Panc1 (cell line): ENCODE measurements at regions not wholly inside any gene's neighbourhood (a gene's known extent, or its start where the extent isn't known, plus 50 kb on each side); places are given as distances from the start of the nearest gene placed in this dataset.

Experiments used
- ATAC-seq: fragments of 200-7000 bp; cut with Tn5 transposase; 2 replicates; pipeline ENCODE4 v1.9.1; 2020; ENCODE audit warnings: mild to moderate bottlenecking, moderate library complexity
- BruUV-seq: library from RNA; stranded (reverse); fragments of 400-500 nt; replicated peaks from 2 replicates; lab custom pipeline; 2021; lab: Mats Ljungman, UMichigan
- CTCF ChIA-PET: fragments of 300-600 bp; sonication (Branson Sonifier 250); formaldehyde crosslinking; loops from one replicate; lab custom pipeline; 2022; ENCODE audit warnings: antibody characterized with exemption; lab: Charles Lee
- POLR2A ChIA-PET: fragments of 300-600 bp; sonication (Branson Sonifier 250); formaldehyde crosslinking; loops from one replicate; lab custom pipeline; 2022; ENCODE audit warnings: antibody characterized with exemption; lab: Charles Lee
- DNase-seq: peaks from one replicate; pipeline ENCODE4 v3.0.0-alpha.2; 2010; ENCODE audit warnings: low read depth, low spot score
- H3K27ac ChIP-seq: 2 replicates; pipeline ENCODE4 v1.5.1; 2011; ENCODE audit warnings: mild to moderate bottlenecking, low read length, inconsistent platforms
- H3K27me3 ChIP-seq: fragments of 200-500 bp; sonication (Bioruptor generic); 2 replicates; pipeline ENCODE4 v1.6.0; 2014; ENCODE audit warnings: low read length, inconsistent platforms; ENCODE audit not compliant: control insufficient read depth, insufficient read depth
- H3K36me3 ChIP-seq: fragments of 200-500 bp; sonication (Bioruptor generic); 2 replicates; pipeline ENCODE4 v1.5.1; 2014; ENCODE audit warnings: inconsistent platforms, mild to moderate bottlenecking, low read length, moderate library complexity; ENCODE audit not compliant: control insufficient read depth, insufficient read depth
- H3K4me1 ChIP-seq: 2 replicates; pipeline ENCODE4 v1.5.1; 2011; ENCODE audit warnings: inconsistent platforms, mild to moderate bottlenecking, low read length, moderate library complexity; ENCODE audit not compliant: control insufficient read depth, insufficient read depth
- H3K4me3 ChIP-seq, 2 experiments: 2 replicates each; pipeline ENCODE4 v1.5.1; 2011 to 2012; ENCODE audit warnings: low read depth in 2 of 2, low read length in 2 of 2, mild to moderate bottlenecking in 2 of 2, inconsistent platforms in 1 of 2, moderate library complexity in 1 of 2
- H3K9me3 ChIP-seq: fragments of 200-500 bp; sonication (Bioruptor generic); 2 replicates; pipeline ENCODE4 v1.5.1; 2014; ENCODE audit warnings: low read depth, mild to moderate bottlenecking, inconsistent platforms, low read length, moderate library complexity; ENCODE audit not compliant: control insufficient read depth, insufficient read depth
- CTCF ChIP-seq: fragments of 450-650 bp; IDR thresholded peaks from 2 replicates; pipeline ENCODE4 v1.5.1; 2017; ENCODE audit warnings: mild to moderate bottlenecking
- POLR2AphosphoS5 ChIP-seq: IDR thresholded peaks from 2 replicates; pipeline ENCODE4 v1.6.1; 2012; ENCODE audit warnings: mild to moderate bottlenecking, low read depth, low read length, moderate library complexity
- REST ChIP-seq, 2 experiments: IDR thresholded peaks; 2 replicates each; pipeline ENCODE4 v1.6.1; 2011 to 2012; ENCODE audit warnings: low read depth in 2 of 2, control low read depth in 1 of 2, low read length in 1 of 2, mild to moderate bottlenecking in 1 of 2, moderate library complexity in 1 of 2; ENCODE audit not compliant: insufficient read depth in 1 of 2
- SIN3A ChIP-seq: IDR thresholded peaks from 2 replicates; pipeline ENCODE4 v1.6.1; 2012; ENCODE audit warnings: low read depth, mild to moderate bottlenecking, low read length, moderate library complexity, borderline replicate concordance; ENCODE audit not compliant: insufficient read depth
- TCF7L2 ChIP-seq: IDR thresholded peaks from 2 replicates; pipeline ENCODE4 v1.6.1; 2011; ENCODE audit warnings: mild to moderate bottlenecking, low read depth, low read length, inconsistent platforms
- in situ Hi-C: cut with HindIII; loops from 2 replicates; pipeline ENCODE4 v1.10.0; 2016; ENCODE audit warnings: low sequenced_read_pairs, low pct_unique_long_range_greater_than_20kb
- intact Hi-C: fragments of 100-400 bp; cut with micrococcal nuclease; formaldehyde crosslinking; loops from one replicate; pipeline ENCODE4 v1.10.0; 2022; ENCODE audit not compliant: unreplicated experiment

GRCh38 chr2:78011251-78011650 is 489.1 kb upstream of the LRRTM4 start:
- H3K4me1 ChIP-seq, result no peaks in the 10 kb centered on the region
- ATAC-seq (no peak), DNase-seq (no peak)
- ChIA-PET CTCF (no interaction called here), POLR2A (no interaction called here)
- H3K4me3 ChIP-seq, result no peak overlapping the region
- H3K27me3 ChIP-seq, result no peaks in the 10 kb centered on the region
- TF ChIP-seq TCF7L2 (no peak), POLR2AphosphoS5 (no peak), REST (IDR thresholded peaks at IDR 0.05; ENCODE audit: insufficient read depth in 1 of 2, low read depth in 2 of 2, low read length in 1 of 2) (no peak), CTCF (no peak), SIN3A (no peak)
- in situ Hi-C loops, result no loop called here
- no peaks in the 10 kb centered on the region for H3K36me3 ChIP-seq
- H3K27ac ChIP-seq, result no peak overlapping the region
- no TSS peak for BruUV-seq
- intact Hi-C loops, result no loop called here
- no peaks in the 10 kb centered on the region for H3K9me3 ChIP-seq

GRCh38 chr2:78020491-78020890 is 498.3 kb upstream of the LRRTM4 start:
- no TSS peak for BruUV-seq
- Histone ChIP-seq H3K27me3 (no peaks in the 10 kb centered on the region), H3K4me3 (no peak overlapping the region), H3K9me3 (no peaks in the 10 kb centered on the region), H3K27ac (no peak overlapping the region), H3K4me1 (no peaks in the 10 kb centered on the region), H3K36me3 (no peaks in the 10 kb centered on the region)
- ChIA-PET CTCF (no interaction called here), POLR2A (no interaction called here)
- no peak for ATAC-seq
- intact Hi-C loops (no loop called here), in situ Hi-C loops (no loop called here)
- DNase-seq, result no peak
- TF ChIP-seq TCF7L2 (no peak), REST (IDR thresholded peaks at IDR 0.05; ENCODE audit: insufficient read depth in 1 of 2, low read depth in 2 of 2, low read length in 1 of 2) (no peak)
